CD4-positive, alpha-beta T cell treated with Interferon gamma for 1 hour (primary cell): ENCODE measurements at regions not wholly inside any gene's neighbourhood (a gene's known extent, or its start where the extent isn't known, plus 50 kb on each side); places are given as distances from the start of the nearest gene placed in this dataset.
"Not testable (repeated sequence)": the region's sequence is repeated elsewhere in the genome, so short reads cannot be mapped to it uniquely, and the experiment has no call there.

ENCODE experiments used
- DNase-seq: peaks from one replicate; pipeline ENCODE4 v3.0.0-alpha.2; 2020

DNA sequence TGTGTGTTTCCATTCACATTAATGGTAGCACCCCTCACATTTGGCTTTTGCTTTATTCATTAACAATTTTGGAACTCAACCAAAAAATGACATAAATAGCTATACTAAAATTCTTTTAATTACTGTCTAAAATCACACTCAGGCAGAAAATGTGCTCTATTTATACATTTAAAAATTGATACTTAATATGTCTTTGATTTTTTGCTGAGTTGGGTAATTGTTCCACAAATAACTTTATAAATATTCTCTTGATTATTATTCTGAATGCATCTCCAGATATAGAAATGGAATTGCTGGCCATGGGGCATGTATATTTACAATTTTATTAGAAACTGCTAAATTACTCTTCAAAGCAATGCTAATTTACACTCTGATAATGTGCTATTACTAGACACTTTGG lies 658.7 kb upstream of the CHRM3 start:
- no peak for DNase-seq

DNA sequence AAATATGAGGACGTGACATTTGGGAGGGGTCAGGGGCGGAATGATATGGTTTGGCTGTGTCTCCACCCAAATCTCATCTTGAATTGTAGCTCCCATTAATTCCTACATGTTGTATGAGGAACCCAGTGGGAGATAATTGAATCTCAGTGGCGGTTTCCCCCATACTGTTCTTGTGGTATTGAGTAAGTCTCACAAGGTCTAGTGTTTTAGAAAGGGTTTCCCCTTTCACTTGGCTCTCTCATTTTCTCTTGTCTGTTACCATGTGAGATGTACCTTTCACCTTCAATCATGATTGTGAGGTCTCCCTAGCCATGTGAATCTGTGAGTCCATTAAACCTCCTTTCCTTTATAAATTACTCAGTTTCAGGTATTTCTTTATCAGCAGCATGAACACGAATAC lies 663.6 kb upstream of the CHRM3 start:
- DNase-seq: no peak

DNA sequence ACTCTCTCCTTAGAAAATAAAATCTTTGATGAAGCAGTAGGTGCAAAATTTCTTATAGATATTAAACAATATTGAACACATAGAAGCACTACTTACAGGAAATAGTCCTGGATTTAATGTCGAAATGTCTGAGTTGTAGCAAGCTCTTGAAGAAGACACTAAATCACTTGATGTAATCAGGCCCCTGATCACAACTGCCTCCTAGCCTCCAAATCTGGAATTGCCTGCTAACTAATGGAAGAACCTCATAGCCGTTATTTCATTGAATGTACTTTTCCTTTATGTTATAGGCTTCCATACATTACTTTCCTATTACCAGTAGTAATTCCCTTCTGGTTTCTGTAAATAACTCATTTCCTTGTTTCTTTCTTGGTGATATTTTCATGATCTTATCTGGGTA lies 675.7 kb upstream of the CHRM3 start:
- DNase-seq: no peak

DNA sequence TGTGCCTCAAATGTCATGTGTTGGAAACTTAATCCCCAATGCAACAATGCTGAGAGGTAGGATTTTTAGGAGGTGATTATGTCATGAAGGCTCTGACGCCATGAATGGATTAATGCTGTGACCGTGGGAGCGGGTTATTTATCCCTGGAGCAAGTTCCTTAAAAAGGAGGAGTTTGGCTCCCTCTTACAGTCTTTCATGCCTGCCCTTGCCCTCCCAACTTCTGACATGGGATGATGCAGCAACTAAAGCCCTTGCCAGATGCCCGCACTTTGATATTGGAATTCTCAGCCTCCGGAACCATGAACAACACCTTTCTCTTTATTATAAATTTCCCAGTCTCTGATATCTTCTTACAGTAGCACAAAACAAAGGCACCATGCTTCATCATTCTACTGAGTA lies 685.3 kb upstream of the CHRM3 start:
- DNase-seq: no peak

DNA sequence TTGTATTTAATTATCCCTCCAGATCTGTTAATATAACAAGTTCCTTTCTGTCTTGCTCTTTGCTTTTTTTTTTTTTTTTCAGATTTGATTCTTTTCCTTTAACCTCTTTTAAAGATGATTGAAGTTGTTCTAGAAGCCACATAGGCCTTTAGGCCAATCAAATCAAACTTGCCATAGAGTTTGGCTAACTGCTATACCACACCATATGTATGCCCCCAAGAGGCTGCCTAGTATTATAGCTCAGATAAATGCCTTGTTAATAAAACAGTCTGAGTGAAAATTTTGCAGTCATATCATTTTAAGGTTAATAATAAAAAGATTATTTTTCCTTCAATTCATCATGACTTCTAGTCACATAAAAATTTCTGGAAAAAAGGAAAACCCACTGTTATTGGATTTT lies 696.0 kb upstream of the CHRM3 start:
- DNase-seq: no peak

DNA sequence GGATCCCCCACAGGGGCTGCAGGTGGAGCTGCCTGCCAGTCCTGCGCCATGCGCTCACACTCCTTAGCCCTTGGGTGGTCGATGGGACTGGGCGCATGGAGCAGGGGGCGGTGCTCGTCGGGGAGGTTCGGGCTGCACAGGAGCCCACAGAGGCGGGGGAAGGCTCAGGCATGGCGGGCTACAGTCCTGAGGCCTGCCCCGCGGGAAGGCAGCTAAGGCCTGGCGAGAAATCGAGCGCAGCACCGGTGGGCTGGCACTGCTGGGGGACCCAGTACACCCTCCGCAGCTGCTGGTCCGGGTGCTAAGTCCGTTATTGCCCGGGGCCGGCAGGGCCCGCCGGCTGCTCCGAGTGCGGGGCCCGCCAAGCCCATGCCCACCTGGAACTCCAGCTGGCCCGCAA lies 701.8 kb upstream of the CHRM3 start:
- not testable (repeated sequence) for DNase-seq

DNA sequence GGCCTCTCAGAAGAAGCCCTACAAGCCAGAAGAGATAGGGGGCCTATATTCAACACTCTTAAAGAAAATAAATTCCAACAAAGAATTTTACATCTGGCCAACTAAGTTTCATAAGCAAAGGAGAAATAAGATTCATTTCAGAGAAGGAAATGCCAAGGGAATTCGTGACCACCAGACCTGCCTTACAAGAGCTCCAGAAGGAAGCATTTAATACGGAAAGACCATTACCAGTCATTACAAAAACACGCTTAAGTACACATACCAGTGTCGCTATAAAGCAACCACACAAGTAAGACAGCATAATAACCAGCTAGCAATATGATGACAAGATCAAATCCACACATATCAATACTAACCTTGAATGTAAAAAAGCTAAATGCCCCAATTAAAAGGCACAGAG lies 704.9 kb upstream of the CHRM3 start:
- DNase-seq: no peak

DNA sequence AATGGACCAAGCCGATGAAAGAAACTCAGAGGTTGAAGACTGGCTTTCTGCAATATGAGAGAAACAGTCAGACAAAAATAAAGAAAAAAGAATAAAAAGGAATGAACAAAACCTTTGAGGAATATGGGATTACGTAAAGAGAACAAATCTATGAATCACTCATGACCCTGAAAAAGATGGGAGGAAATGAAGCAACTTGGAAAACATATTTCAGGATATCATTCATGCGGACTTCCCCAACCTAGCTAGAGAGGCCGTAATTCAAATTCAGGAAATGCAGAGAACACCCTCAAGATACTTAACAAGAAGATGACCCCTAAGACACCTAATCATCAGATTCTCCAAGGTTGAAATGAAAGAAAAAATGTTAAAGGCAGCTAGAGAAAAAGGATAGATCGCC lies 705.3 kb upstream of the CHRM3 start:
- no peak for DNase-seq

DNA sequence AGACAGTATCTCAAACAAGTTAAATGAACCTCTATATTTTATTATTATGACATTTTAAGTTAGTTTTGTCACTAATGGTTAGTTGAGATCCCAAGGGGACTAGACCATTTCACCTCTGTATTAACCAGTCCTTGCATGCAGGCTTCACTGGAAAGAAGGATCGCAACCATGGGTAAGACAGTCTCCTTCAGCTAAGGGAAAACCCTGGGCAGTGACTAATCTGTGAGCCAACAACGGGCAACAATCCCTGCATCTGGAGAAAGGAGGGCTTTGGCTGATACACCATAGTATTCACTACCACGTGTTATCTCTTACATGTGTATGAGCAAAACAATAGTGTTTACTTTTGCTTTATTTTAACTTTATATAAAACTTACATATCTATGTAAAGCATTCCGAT lies 708.8 kb upstream of the CHRM3 start:
- no peak for DNase-seq

DNA sequence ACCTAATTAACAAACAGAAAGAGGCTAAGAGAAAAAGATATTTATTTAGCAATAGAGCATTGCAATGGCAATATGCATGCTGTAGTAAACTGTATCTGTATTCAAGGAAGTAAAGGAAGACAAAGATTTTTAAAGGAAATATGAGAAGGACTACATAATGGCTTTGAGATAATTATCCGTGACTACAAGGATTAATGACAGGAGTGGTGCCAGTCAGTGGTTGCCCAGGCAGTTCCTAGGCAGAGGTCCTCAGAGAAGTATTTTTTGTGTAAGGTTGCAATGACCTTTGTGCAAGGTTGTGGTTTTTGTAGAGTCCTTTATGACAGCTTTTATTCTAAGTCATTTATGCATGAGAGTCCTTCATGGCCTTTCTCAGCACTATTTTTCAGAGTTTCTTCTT lies 711.1 kb upstream of the CHRM3 start:
- no peak for DNase-seq

DNA sequence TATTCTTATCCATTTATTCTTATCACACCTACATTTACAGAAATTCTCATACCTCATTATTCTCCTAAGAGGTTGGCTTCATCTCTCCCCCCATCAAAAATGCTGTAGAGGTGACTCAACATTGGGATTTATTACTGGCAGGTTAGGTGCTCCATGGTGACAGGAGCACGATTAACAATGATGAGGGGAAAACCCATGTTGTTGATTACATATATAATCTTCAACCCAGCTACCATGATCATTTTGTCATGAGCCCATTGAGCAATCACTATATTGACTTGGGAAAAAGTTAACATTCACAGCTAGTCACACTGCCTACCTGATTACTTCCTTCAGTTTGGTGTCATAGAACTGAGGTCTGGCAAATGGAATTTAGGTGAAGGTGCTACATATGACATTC lies 712.1 kb upstream of the CHRM3 start:
- no peak for DNase-seq

DNA sequence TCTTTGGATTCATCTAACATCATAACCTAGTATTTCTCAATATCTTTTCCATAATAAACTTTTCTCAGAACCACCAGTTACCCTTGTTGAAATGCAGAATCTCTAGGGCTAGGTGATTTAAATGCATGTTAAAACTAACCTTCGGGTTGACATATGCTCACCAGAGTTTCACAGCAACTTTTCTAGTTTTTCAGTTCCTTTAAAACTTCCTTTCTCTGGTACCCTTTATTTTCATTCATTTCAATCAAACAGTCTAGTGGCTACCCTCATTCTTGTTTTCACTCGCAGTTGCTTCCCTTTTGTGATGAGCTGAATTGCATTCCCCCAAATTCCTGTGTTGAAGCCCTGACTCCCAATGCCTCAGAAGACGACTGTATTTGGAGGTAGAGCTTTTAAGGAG lies 712.8 kb upstream of the CHRM3 start:
- no peak for DNase-seq

DNA sequence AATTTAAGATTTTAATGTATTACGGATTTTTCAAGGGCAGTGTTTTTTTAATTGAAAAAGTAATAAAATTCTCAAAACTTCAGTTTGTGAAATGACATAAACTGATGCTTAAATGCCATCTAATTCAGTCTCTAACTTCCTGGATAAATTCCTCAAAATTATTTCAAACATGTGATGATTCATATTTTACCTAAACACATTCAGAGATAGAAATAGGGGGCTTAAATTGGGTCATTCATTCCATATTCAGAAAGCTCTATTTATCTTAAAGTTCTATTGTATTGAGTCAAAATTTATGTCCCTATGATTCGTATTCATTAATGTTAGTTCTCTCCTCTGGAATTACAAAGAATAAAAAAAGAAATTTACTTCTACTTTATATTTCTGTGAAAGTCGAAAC lies 713.6 kb upstream of the CHRM3 start:
- no peak for DNase-seq

DNA sequence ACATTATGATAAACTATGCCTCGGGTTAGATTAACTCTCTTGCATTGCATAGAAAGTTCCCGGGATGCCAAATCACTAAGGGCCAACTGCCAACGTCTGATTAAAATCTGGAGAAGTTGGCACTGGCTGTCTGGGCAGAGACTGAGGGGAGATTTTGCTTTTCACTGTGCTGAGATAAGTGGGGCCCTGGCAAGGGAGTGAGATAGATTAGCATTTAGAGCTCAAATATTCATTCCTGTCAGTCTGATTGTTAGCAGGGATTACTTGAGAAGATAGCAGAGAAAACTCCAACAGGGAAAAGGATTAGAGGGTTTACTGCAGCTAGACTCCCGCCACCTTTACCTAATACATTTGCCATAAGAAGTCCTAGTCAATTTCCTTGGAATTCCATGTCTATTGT lies 714.1 kb upstream of the CHRM3 start:
- DNase-seq: no peak

DNA sequence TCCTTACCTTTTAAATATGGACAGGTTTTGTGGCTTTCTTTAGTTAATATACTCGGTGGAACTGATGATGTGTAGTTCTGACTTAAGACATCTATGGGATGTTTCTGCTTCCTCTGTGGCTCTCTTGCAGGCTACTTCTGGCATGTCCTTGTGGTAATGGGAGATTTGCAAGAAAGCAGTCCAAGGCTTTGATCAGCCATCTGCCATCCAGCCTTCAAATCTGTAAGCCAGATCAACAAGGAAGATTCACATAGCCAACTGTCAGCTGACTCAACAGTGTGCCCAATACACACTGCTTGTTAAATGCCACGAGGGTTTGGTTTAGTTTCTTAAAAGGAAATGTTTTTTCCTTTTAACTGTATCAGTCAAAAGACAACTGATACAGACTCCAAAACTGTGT lies 722.2 kb upstream of the CHRM3 start:
- DNase-seq: no peak

DNA sequence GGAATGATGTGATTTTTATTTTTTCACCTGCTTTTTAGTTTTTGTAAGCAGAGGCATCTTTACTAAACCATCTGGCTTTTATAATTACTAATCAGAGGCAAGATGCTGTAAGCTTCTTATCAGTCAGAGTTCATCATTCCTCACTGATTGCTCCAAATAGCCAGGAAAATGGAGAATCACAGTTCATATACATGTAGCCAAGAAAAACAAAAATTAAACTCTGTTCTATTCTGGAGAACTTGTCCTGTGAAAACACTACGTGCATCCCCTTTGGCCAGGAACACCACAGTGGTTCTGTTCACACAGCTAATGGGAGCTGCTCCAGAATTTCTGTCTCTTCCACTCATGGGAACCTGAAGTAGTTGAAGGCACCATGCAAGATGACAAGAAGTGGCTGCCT lies 725.5 kb upstream of the CHRM3 start:
- no peak for DNase-seq

DNA sequence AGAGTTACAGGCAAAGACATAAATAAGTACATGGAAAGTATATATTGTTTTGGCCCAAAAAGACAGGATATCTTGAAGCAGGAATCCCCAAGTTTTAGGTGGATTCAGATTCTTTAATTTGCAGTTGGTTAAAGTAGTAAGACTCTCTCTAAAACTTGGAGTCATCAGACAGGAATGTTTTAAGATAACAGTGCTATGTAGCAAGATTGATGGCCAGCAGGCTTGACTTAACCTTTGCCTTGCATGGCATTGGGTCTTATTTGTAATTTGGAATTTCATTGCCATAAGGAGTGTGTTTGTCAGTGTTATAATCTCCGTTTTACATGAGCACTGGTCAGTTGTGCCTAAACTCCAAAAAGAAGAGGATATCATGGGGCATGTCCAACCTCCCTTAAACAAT lies 727.6 kb upstream of the CHRM3 start:
- DNase-seq: no peak

DNA sequence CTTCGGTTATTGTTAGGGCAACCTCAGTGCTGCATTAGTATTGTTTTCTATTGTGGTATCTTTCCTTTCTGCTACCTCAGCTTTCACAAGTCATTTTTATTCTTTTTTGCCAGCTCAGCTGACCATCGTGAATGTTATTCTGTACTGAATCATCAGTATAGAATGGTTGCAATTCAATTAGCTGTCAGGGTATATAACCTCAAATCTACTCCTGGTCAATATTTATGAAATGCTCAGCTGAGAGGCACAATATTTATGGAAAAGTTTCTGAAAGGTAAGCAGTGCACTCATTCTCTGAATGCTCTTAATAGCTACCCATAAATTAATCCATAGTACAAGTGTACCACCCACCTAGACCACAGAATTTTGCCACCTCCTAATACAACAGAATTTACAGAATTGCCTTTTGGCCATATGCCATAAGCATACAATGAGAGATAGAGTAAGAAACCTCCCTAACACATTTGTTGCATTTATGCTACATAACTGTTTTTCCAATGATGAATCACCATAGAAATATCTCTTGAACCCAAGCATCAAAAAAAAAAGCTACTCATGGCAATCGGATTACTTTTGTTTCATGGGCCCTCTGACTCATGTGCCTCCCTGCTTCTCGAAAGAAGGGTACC lies 732.6 kb upstream of the CHRM3 start:
- no peak for DNase-seq

DNA sequence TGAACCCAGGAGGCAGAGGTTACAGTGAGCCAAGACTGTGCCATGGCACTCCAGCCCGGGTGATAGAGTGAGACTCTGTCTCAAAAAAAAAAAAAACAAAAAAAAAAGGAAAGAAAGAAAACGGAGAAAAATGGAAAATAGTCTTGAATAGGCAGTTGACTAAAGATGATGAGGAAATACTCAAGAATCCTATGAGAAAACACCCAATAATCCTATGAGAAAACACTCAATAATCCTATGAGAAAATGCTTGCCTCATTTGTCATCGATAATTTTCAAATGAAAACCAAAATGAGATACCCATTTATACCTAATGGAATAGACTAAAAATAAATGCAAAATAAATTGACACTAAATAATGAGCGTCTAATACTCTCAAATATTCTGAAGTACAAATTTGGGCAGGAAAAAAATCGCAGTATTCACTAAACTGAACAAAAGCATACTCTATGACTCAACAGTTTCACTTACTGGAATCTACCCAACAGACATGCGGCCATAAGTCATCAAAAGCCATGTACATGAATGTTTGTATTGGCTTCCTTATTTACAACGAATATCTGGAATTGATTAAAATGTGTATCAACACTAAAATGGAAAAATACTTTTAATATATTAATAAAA lies 733.9 kb upstream of the CHRM3 start:
- no peak for DNase-seq

DNA sequence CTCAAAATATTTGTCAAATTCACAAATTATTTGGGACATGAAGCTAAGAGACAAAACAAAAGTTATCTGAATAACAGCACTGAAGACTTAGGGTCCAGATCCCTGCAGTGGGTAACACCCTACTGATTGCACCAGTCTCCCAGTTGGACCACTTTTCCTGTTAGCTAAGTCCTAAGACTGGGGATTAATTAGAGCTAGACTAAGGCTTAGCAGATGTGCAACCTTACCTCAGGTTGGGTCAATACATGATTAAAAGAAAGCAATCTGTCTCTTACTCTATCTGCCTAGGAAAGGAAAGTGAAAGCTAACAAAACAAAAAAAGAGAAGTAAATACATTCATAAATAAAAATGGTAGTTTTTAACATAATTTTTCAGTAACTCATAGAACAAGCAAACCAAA lies 737.2 kb upstream of the CHRM3 start:
- DNase-seq: no peak

DNA sequence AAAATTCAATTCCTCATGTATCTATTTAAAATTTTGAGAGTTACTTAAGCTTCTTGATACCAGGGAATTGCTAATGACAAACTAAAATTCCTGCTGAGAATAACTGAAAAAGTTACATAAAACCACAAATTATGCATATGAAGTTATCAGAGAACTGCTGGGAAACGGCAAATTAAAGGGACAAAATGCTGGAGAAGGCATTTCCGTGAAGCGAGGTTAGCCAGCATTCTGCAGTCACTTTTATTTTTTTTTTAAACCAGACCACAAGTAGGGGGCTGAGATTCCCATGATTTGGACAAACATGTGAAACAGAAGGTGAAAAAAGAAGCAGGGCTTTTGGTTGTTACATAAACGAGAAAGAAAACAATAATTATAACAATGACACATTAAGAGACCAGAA lies 737.6 kb upstream of the CHRM3 start:
- no peak for DNase-seq

DNA sequence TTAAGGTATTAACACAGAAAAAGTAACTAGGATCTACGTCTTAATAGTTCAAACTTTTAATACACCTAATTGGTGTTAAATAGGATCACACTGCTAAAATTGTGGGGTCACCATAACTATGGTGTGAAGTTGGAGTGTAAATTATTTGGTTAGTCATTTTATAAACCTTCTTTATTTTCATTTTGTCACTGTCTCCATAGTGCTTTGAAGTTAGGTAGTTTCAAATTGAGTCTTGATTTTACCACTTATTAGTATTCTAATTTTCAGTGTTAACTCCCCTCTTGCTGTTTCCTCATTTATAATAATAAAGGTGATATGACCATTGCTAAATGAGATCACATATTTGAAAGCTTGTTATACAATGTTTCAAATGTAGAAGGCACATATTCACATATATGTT lies 738.1 kb upstream of the CHRM3 start:
- no peak for DNase-seq

DNA sequence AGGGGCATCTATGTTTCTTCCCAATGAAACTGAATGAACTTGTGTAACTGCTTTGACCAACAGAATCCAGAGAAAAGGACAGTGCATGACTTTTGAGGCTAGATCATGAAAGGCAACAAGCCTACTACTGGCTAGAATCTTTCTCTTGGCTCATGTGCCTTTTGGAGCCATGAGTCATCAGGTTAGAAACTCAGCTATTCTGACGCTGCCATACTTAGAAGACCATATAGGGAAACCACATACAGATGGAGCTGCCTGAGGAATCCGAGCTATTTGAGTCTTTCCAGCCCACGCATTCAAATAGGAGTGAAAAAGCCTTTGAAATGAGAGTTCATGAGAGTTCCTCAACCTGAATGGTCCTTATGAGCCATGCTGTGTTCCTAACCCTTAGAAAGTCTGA lies 738.5 kb upstream of the CHRM3 start:
- DNase-seq: no peak

DNA sequence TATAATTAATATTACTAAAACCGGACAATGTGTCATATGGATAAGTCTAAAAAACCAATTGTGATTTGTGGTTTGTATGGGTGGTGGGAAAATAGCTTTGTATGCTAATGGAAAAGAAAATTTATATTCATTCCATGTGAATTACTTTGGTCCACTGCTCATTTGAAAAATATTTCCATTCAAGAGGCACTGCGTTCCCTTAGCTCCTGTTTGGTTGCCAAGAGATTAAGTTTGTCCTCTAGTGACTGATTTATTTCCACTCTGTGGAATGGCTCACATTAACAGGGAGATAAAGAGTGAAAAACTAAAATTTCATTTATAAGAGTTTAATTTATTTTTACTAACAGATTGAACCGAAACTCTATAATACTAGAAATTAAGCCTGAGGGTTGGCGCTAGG lies 744.1 kb upstream of the CHRM3 start:
- no peak for DNase-seq

DNA sequence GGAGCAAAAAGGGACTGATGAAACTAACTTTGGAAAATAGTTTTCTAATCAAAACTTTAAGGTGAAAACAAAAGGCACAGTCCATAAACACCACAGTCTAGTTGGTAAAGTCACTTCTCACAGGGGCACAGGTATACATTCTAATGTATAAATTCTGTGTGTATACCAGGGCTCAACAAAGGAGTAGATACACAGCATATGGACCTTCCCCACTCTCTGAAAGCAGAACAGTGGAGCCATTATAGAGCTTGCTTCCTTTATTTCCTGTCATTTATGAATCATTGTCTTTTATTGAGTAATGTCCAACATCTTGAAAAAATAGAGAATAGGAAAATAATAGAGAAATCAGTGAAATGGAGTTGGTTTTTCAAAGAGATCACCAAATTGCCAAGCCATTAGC lies 746.5 kb upstream of the CHRM3 start:
- DNase-seq: no peak

DNA sequence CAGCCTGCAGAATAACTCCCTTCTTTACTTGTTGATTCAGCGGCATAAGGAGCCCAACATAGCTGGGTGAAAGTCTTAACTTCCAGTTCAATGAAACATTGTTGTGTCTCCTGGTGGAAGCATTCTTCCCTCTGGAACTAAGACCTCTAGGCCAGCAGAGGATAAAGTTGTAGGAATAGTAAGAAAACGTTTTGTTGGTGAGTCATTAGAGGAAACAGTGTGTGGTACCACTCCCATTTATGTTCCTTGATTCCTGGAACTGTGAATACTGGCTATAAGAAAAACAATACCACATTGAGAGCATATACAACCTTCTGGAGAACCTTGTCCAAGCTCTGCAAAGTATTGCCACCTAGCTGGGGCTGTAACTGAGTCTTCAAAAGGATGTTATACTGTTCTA lies 737.4 kb upstream of the ZP4 start:
- DNase-seq: no peak
